ENCODE measurements at regions not wholly inside any gene's neighbourhood (a gene's known extent, or its start where the extent isn't known, plus 50 kb on each side); places are given as distances from the start of the nearest gene placed in this dataset.

- ATAC-seq = no peak
- Mint-ChIP-seq H3K9me3 (peaks cover 20% of the 10 kb centered on the region; the same call in 1 of the 2 replicates), H3K4me3 (no peak overlapping the region), H3K27ac (no peak overlapping the region), H3K36me3 (no peaks in the 10 kb centered on the region), H3K4me1 (peaks cover 15% of the 10 kb centered on the region), H3K27me3 (ENCODE audit: low read depth) (no peaks in the 10 kb centered on the region)
- ChIA-PET POLR2A (no interaction called here), CTCF (no interaction called here)
- TF ChIP-seq ATF1 (CRISPR knock-in tag; IDR thresholded peaks at IDR 0.05) (no peak), CREM (CRISPR knock-in tag; IDR thresholded peaks at IDR 0.05) (no peak), AFF4 (CRISPR knock-in tag; IDR thresholded peaks at IDR 0.05; ENCODE audit: borderline replicate concordance) (no peak)
- no peak for DNase-seq (ENCODE audit: low spot score)
Observed at GRCh38 chr4:65021737-65022136, 612.5 kb upstream of the TECRL start.

GRCh38 chr4:65021149-65021548, 611.9 kb upstream of the TECRL start:
- Mint-ChIP-seq H3K27me3 (ENCODE audit: low read depth) (no peaks in the 10 kb centered on the region), H3K36me3 (no peaks in the 10 kb centered on the region), H3K4me1 (peaks cover 15% of the 10 kb centered on the region), H3K9me3 (peaks cover 14% of the 10 kb centered on the region; the same call in 1 of the 2 replicates), H3K27ac (no peak overlapping the region), H3K4me3 (no peak overlapping the region)
- DNase-seq (ENCODE audit: low spot score) = no peak
- POLR2A ChIA-PET = no interaction called here
- TF ChIP-seq ZSCAN18 (CRISPR knock-in tag; IDR thresholded peaks at IDR 0.05) = no peak
- no peak for TF ChIP-seq JAZF1 (CRISPR knock-in tag; IDR thresholded peaks at IDR 0.05)
- no peak for TF ChIP-seq STAT6 (CRISPR knock-in tag; conservative IDR thresholded peaks at IDR 0.05; ENCODE audit: low read depth)
- no peak for TF ChIP-seq ZNF425 (CRISPR knock-in tag; conservative IDR thresholded peaks at IDR 0.05)
- TF ChIP-seq ELF4 (CRISPR knock-in tag; IDR thresholded peaks at IDR 0.05; ENCODE audit: low read depth) = no peak
- no peak for TF ChIP-seq CDX4 (CRISPR knock-in tag; IDR thresholded peaks at IDR 0.05; ENCODE audit: borderline replicate concordance)
- no peak for TF ChIP-seq ZNF232 (CRISPR knock-in tag; IDR thresholded peaks at IDR 0.05)
- TF ChIP-seq TEAD4 (CRISPR knock-in tag; IDR thresholded peaks at IDR 0.05) = no peak
- ATAC-seq = no peak
- CTCF ChIA-PET = no interaction called here

- TF ChIP-seq ZNF396 (CRISPR knock-in tag; IDR thresholded peaks at IDR 0.05; ENCODE audit: borderline replicate concordance) (no peak), ZNF532 (CRISPR knock-in tag; IDR thresholded peaks at IDR 0.05; ENCODE audit: borderline replicate concordance) (no peak), CBFB (CRISPR knock-in tag; IDR thresholded peaks at IDR 0.05; ENCODE audit: low read depth) (no peak), MXD4 (CRISPR knock-in tag; IDR thresholded peaks at IDR 0.05; ENCODE audit: borderline replicate concordance) (no peak)
- no peak for ATAC-seq
- H3K27ac Mint-ChIP-seq = no peak overlapping the region
- peaks cover 6% of the 10 kb centered on the region; the same call in 1 of the 2 replicates for H3K9me3 Mint-ChIP-seq
- no peak for DNase-seq (ENCODE audit: low spot score)
- no peaks in the 10 kb centered on the region for H3K36me3 Mint-ChIP-seq
- no peak overlapping the region for H3K4me3 Mint-ChIP-seq
- H3K4me1 Mint-ChIP-seq = peaks cover 15% of the 10 kb centered on the region
- CTCF ChIA-PET = no interaction called here
- no peaks in the 10 kb centered on the region for H3K27me3 Mint-ChIP-seq (ENCODE audit: low read depth)
- POLR2A ChIA-PET = no interaction called here
Observed at GRCh38 chr4:65019775-65020174, 610.5 kb upstream of the TECRL start.
